ENCODE measurements at regions not wholly inside any gene's neighbourhood (a gene's known extent, or its start where the extent isn't known, plus 50 kb on each side); places are given as distances from the start of the nearest gene placed in this dataset.

DNA sequence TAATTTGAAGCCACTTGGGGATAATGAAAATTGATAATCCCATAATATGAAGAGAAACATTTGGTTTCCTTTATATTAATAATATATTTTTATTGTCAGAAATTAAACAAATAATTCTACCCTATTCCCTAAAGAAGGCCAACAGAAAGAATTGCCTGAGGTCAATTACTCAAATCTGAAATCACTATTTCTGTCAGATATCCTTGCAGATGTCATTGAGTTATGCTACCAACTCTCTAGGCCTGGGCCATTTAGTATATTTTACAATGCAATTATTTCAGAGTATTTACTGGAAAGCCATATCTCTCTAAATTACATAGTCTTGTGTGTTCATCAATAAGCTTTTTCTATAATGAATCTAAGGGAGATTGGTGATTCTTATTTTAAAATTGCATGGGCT is 498.1 kb downstream of the KIF20B start:
- ATAC-seq (ENCODE audit: low read depth) (no peak), DNase-seq (no peak)
- Histone ChIP-seq H3K36me3 (replicated peaks in 1 of 2; ENCODE audit: control extremely low read depth in 1 of 2, control insufficient read depth in 1 of 2, extremely low read depth in 1 of 2, insufficient read depth in 2 of 2, low read length in 1 of 2) (no peaks in the 10 kb centered on the region), H3K4me3 (ENCODE audit: control extremely low read depth in 1 of 5, extremely low read depth in 1 of 5, insufficient read depth in 1 of 5, low read depth in 2 of 5, low read length in 4 of 5) (no peak overlapping the region), H3K9ac (ENCODE audit: low read length) (no peak overlapping the region), H3K27ac (ENCODE audit: low read length in 2 of 2) (no peak overlapping the region), H3K27me3 (replicated peaks in 1 of 4; ENCODE audit: control extremely low read depth in 1 of 4, control insufficient read depth in 3 of 4, insufficient read depth in 4 of 4, low read length in 3 of 4) (no peaks in the 10 kb centered on the region), H4K20me1 (ENCODE audit: control insufficient read depth, insufficient read depth, low read length, poor library complexity, severe bottlenecking) (no peaks in the 10 kb centered on the region), H3K4me1 (ENCODE audit: control insufficient read depth in 2 of 2, insufficient read depth in 2 of 2, low read length in 2 of 2) (no peaks in the 10 kb centered on the region), H3K4me2 (replicated peaks; ENCODE audit: low read depth, low read length, poor library complexity, severe bottlenecking) (no peak overlapping the region), H2AFZ (ENCODE audit: insufficient read depth, low read depth, low read length, poor library complexity, severe bottlenecking) (no peak overlapping the region), H3K9me3 (ENCODE audit: control extremely low read depth in 1 of 3, control insufficient read depth in 2 of 3, insufficient read depth in 1 of 3, low read length in 2 of 3) (no peaks in the 10 kb centered on the region), H3K79me2 (ENCODE audit: control insufficient read depth, insufficient read depth, low read length) (no peaks in the 10 kb centered on the region)
- Mint-ChIP-seq H3K27me3 (peaks cover 3% of the 10 kb centered on the region), H3K27ac (no peak overlapping the region), H3K9me3 (ENCODE audit: insufficient read depth) (no peaks in the 10 kb centered on the region), H3K4me3 (no peak overlapping the region), H3K4me1 (no peaks in the 10 kb centered on the region)
- ChIA-PET CTCF (no interaction called here), POLR2A (no interaction called here)
- TF ChIP-seq CTCF (IDR thresholded peaks at IDR 0.05) (no peak), EZH2 (IDR thresholded peaks at IDR 0.05; ENCODE audit: borderline replicate concordance, insufficient read depth, low read depth, low read length, poor library complexity, severe bottlenecking) (no peak)
- intact Hi-C loops (cut with micrococcal nuclease): no loop called here

- TF ChIP-seq CTCF (IDR thresholded peaks at IDR 0.05): no peak
- TF ChIP-seq EZH2 (IDR thresholded peaks at IDR 0.05; ENCODE audit: borderline replicate concordance, insufficient read depth, low read depth, low read length, poor library complexity, severe bottlenecking): no peak
- Histone ChIP-seq H3K27ac (ENCODE audit: low read length in 2 of 2) (no peak overlapping the region), H3K79me2 (ENCODE audit: control insufficient read depth, insufficient read depth, low read length) (no peaks in the 10 kb centered on the region), H3K36me3 (replicated peaks in 1 of 2; ENCODE audit: control extremely low read depth in 1 of 2, control insufficient read depth in 1 of 2, extremely low read depth in 1 of 2, insufficient read depth in 2 of 2, low read length in 1 of 2) (no peaks in the 10 kb centered on the region), H3K9me3 (ENCODE audit: control extremely low read depth in 1 of 3, control insufficient read depth in 2 of 3, insufficient read depth in 1 of 3, low read length in 2 of 3) (no peaks in the 10 kb centered on the region), H3K27me3 (replicated peaks in 1 of 4; ENCODE audit: control extremely low read depth in 1 of 4, control insufficient read depth in 3 of 4, insufficient read depth in 4 of 4, low read length in 3 of 4) (no peaks in the 10 kb centered on the region), H4K20me1 (ENCODE audit: control insufficient read depth, insufficient read depth, low read length, poor library complexity, severe bottlenecking) (no peaks in the 10 kb centered on the region), H3K9ac (ENCODE audit: low read length) (no peak overlapping the region), H3K4me1 (ENCODE audit: control insufficient read depth in 2 of 2, insufficient read depth in 2 of 2, low read length in 2 of 2) (no peaks in the 10 kb centered on the region), H3K4me2 (replicated peaks; ENCODE audit: low read depth, low read length, poor library complexity, severe bottlenecking) (no peak overlapping the region), H3K4me3 (ENCODE audit: control extremely low read depth in 1 of 5, extremely low read depth in 1 of 5, insufficient read depth in 1 of 5, low read depth in 2 of 5, low read length in 4 of 5) (no peak overlapping the region), H2AFZ (ENCODE audit: insufficient read depth, low read depth, low read length, poor library complexity, severe bottlenecking) (no peak overlapping the region)
- CTCF ChIA-PET: no interaction called here
- WGBS (ENCODE audit: insufficient coverage): 87% methylated on average over 2 of the region's 6 CpGs
- no peak overlapping the region for H3K27ac Mint-ChIP-seq
- H3K4me1 Mint-ChIP-seq: no peaks in the 10 kb centered on the region
- POLR2A ChIA-PET: no interaction called here
- H3K9me3 Mint-ChIP-seq (ENCODE audit: insufficient read depth): no peaks in the 10 kb centered on the region
- DNase-seq: no peak
- intact Hi-C loops (cut with micrococcal nuclease): no loop called here
- H3K27me3 Mint-ChIP-seq: no peaks in the 10 kb centered on the region
- no peak for ATAC-seq (ENCODE audit: low read depth)
- H3K4me3 Mint-ChIP-seq: no peak overlapping the region
Observed at GRCh38 chr10:90204131-90204955, 503.0 kb downstream of the KIF20B start.

Data from B cell (primary cell).